GM18951 (cell line): ENCODE measurements at regions not wholly inside any gene's neighbourhood (a gene's known extent, or its start where the extent isn't known, plus 50 kb on each side); places are given as distances from the start of the nearest gene placed in this dataset.
"Not testable (repeated sequence)": the region's sequence is repeated elsewhere in the genome, so short reads cannot be mapped to it uniquely, and the experiment has no call there.

ENCODE experiments used
- POLR2A ChIP-seq: IDR thresholded peaks from 4 replicates; pipeline ENCODE4 v1.6.1; 2011; ENCODE audit warnings: mild to moderate bottlenecking; ENCODE audit not compliant: insufficient read length, insufficient read depth; ENCODE audit errors: extremely low read depth
- in situ Hi-C: fragments of 300-500 bp; cut with MboI; formaldehyde crosslinking; loops from one replicate; pipeline ENCODE4 v1.12.0; 2022; ENCODE audit warnings: low sequenced_read_pairs, mixed read lengths, inconsistent platforms; ENCODE audit not compliant: unreplicated experiment

DNA sequence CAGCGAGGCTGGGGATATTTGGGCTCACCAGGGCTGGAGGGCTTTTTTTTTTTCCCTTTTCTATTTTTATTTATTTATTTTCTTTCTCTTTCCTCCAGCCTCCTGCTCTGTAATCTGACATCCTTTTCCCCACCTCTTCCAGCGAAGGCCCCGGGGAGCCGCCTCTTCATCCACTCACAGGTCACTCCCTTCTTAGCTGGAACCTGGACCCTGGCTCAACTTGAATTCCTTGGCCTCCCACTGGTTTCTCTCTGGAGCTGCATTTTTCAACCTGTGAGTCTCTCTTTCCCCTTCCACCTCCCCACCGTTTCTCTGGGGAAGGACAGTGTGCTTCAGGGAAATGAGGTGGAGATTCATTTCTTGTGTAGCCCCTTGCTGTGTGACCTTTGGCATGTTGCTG lies 82.0 kb downstream of the MRM1 start:
- in situ Hi-C loops, result no loop called here
- TF ChIP-seq POLR2A, result no peak

DNA sequence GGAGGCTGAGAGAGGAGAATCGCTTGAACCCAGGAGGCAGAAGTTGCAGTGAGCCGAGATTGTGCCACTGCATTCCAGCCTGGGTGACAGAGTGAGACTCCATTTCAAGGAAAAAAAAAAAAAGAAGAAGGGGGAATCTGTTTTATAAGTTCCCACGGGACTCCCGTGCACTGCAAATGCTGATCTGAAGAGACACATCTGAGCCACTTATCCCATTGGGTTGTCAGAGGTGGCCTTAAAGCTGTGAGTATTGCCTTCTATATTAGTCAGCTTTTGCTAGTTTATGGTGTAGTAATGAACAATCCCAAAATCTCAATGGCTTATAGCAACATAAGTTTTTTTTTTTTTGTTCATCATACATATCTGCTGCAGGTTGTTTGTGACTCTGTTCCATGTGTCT lies 82.8 kb downstream of the MRM1 start:
- no peak for TF ChIP-seq POLR2A
- in situ Hi-C loops, result no loop called here

GRCh38 chr17:36686123-36686669 lies 84.8 kb downstream of the MRM1 start:
- TF ChIP-seq POLR2A, result no peak
- in situ Hi-C loops, result no loop called here

DNA sequence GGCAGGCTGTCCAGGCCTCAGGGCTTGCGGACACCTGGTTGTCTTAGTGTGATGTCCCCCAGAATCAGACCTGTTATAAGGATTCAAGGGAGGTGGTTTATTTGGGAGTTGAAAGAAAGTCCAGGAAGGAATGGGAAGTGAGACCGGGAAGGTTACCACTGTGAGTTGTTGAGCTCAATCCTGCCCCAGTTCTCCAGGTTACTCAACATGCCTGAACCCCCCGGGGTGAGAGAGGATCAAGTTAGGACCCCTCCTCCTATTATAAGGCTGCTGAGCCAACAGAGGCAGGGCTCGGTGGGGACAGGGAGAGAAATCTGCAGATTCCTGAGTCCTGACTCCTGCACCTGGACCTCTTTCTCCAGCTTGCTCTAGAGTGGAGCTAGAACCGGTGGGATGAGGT lies 86.4 kb downstream of the MRM1 start:
- no peak for TF ChIP-seq POLR2A
- in situ Hi-C loops, result no loop called here

DNA sequence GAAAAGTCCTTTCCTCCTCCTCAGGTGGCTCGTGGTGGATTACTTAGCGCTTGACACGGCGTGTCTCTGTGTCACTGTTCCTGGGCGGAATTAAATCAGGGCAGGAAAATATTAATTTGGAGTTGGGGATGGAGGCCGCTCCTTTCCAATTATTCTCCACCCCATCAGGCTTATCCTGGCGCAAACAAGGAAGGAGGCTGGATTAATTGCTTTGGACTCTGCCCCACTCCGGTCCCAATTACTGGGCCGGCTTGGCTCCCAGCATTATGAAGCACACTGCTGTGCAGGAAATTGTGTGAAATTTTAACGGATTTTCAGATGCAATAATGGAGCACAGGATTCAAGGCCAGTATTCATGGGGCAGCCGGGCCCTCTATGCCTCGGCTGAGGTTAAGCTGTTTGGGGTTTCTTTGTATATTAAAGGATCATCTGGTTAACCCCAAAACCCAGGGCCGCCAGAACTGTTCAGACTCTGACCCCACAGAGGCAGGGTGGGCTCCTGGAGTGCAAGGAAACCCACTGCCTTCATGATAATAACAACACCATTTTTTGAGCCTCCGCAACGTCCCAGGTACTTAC lies 87.8 kb downstream of the MRM1 start:
- no peak for TF ChIP-seq POLR2A

GRCh38 chr17:36690190-36690589 lies 88.8 kb downstream of the MRM1 start:
- in situ Hi-C loops, result no loop called here
- TF ChIP-seq POLR2A, result no peak

More for the DNA sequence above, 87.8 kb downstream of the MRM1 start:
- in situ Hi-C loops, result no loop called here

DNA sequence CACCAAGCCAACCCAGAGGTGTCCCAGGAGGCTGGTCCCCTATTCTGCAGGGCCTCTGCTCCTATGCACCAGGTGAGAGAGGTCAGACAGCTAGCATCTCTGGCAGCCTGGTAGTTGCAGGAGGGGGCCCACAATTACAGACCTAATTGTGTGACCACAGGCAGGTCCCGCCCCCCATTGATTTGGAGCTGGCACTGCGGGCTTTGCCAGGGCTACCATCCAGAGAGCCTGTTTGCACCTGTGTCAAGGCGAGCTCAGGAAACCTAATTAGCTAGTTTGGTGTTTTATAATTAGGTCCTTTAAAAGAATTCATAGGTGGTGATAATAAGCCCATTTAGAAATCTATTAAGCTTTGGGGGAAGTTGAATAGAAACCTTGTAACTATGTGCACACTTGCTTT lies 90.2 kb downstream of the MRM1 start:
- in situ Hi-C loops, result no loop called here
- no peak for TF ChIP-seq POLR2A

DNA sequence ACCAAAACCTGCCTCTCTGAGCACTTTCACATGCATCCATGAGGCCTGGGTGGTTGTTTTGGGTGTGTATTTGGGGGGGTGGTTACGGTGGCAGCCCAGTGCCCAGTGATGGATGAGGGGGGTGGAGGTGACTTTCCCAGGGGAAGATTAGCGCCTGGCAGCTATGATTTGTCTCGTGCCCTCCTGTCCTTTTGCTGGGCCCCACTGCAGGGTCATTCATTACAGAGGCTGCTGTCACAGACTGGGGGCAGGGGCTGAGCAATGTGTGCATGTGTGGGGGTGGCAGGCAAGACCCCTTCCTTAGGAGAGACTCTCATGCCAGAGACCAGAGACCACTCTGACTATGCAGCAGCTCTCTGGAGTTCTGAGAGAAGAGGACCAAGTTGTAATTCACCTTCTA lies 93.7 kb downstream of the MRM1 start:
- in situ Hi-C loops, result no loop called here
- no peak for TF ChIP-seq POLR2A

- in situ Hi-C loops, result not testable (repeated sequence)
Observed at GRCh38 chr17:36695710-36696109, 94.3 kb downstream of the MRM1 start.

DNA sequence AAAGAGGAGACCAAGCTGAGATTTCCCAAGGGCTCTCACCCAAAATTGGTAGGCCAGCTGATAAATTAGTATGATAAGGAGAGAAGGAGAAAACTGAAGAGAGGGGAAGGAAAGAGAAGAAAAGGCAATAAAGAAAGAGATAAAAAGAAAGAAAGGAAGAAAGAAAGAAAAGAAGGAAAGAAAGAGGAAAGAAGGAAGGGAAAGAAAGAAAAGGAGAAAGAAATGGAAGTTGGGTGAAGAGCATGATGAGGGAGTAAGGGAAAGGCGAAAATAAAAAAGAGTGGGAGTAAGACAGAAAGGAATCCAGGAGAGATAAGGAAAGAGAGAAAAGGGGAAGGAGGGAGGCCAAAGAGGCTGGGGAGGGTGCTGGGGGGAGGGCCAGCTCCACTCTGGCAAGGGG lies 95.4 kb downstream of the MRM1 start:
- in situ Hi-C loops, result no loop called here
- TF ChIP-seq POLR2A, result no peak

DNA sequence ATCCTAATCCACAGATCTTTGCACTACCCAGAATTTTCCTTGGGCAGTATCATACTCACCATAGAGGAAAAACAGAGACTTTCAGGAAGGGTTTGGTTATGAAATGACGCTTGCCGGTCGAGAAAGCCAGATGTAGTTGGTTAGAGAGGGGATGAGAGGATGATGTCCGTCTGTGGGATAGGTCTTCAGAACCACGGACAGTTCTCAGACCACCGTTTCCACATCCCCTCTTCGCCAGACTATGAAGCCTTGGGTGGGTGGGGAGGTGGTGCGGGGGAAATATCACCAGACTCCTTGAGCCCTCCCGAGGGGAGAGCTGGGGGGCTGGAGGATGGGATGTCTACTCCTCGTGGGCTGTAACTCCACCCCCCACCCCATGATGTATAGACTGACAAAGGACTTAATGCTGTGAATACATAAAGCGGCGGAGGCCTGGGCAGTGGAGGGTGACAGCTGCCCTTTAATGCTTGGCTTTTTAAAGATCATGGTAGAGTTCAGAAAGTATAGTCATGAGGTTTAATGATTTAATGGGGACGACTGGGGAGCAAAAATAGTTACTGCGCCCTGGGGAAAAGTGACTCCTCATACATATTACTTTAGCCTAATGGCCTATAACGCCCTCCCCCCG lies 96.6 kb downstream of the MRM1 start:
- no peak for TF ChIP-seq POLR2A
- in situ Hi-C loops, result no loop called here

DNA sequence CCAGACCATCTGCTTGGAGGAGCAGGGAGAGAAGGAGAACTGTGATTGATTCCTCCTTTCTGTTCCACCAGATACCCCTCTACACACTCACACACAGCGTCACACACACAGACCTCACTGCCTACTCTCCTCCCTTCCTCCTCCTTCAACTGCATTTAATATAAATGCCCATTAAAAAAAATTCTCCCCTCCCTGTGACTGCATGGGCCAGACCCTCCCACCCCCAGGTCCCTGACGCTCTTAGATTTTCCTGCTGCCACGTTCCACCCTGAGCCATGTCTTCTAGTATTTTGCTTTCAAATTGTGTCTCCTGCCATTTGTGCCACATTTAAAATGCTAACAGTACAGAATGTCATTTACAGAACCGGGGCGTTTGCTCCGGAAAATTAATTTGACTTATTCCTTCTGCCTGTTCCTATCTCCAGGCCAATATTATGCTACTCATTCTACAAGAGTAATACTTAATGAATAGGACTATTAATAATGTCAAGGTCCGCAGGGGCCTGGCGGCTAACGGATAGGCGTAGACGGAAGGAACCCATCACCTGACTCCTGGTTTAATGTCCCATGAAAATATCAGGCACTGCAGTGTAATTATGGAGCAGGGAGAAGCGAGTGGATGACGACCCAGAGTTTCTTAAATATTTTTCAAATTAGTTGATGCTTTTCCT lies 100.2 kb downstream of the MRM1 start:
- in situ Hi-C loops, result no loop called here
- TF ChIP-seq POLR2A, result no peak

DNA sequence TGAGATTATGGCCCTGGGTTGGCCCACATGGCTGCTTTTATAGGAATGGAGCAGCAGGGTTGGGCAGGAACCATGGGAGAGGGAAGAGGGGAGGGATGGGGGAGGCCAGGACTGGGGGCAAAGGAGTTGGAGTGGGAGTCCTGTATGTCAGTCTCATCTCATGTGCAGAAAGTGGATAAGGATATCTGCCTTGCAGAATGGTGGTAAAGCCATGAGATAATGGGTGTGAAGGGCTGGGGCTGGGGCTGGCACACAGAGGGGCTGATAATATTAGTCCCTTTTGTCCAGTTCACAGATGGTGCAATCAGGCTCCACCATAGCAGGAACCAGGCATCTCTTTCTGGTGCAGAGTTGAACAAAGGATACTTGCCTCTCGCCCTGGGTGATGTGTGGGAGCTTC lies 101.3 kb downstream of the MRM1 start:
- in situ Hi-C loops, result no loop called here
- TF ChIP-seq POLR2A, result no peak

DNA sequence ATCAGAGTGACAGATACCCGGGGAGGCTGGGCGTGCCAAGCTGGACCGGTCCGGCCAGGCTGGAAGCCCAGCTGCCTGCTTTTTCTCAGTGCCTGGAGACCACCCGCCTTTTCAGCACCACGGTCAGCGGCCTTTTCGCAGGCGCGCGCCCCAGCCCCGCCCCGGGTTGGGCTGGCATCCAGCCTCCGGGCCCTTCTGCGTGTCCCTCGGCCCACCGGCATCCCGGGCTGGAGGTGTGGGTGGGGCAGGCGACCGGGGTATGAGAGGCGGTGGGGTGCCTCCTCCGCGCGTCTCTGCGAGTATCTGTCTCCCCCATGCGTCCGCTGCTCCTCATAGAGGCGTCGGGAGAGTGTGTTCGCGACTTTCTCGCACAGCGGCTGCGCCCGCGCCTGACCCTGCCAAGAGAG lies 102.5 kb downstream of the MRM1 start:
- in situ Hi-C loops, result no loop called here
- no peak for TF ChIP-seq POLR2A
